ENCODE measurements at regions not wholly inside any gene's neighbourhood (a gene's known extent, or its start where the extent isn't known, plus 50 kb on each side); places are given as distances from the start of the nearest gene placed in this dataset.

DNA sequence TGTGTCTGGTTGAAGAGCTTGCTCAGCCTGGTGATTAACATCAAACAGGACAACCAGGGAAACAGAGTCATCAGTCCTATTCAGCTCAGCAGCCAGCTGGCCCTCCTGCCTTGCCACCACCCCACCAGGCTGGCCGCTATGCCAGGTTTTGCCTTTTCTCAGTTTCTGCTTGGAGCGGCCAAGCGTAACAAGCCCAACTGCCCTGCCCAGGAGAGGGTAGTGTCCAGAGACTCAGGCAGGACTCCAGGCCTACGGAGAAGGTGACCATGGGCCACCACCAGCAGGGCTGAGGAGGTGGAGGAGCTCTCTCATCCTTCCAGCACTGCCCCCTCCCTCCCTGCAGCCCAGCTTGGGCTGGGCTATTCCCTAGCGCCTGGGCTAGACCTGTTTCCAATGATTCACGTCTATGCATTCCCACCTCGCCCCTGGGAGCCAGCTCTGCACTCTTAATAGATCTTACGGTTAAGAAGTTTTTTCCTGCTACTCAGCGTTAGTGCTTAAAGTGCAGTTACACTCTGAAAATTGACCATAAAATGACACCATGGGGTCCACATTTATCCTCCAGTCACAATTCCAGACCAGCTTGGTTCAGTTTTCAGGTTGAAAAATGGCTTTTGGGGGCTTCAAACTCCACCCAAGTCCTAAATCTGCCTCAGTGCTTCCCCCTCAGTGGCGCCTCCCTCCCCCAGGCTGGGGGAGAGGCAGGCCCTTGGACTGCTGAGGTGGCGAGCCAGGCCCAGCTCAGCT, 124.0 kb upstream of the PJA1 start:
- TF ChIP-seq SMC3 (conservative IDR thresholded peaks at IDR 0.05; ENCODE audit: poor library complexity) (no peak), MXI1 (conservative IDR thresholded peaks at IDR 0.05; ENCODE audit: poor library complexity, severe bottlenecking) (no peak), TAF1 (IDR thresholded peaks at IDR 0.05; ENCODE audit: low read depth) (no peak), CTCF (IDR thresholded peaks at IDR 0.05; ENCODE audit: poor library complexity, severe bottlenecking) (no peak)
